DOHH2 (cell line): ENCODE measurements at regions not wholly inside any gene's neighbourhood (a gene's known extent, or its start where the extent isn't known, plus 50 kb on each side); places are given as distances from the start of the nearest gene placed in this dataset.

ENCODE experiments used
- H3F3A ChIP-seq: fragments of 200-600 bp; sonication (generic), shearing (Covaris generic); 2 replicates; pipeline ENCODE4 v1.6.0; 2016; ENCODE audit warnings: antibody characterized with exemption, mild to moderate bottlenecking; ENCODE audit not compliant: control insufficient read depth, insufficient read depth
- H3K27ac ChIP-seq: fragments of 200-600 bp; sonication (generic); 2 replicates; pipeline ENCODE4 v1.5.1; 2014; ENCODE audit warnings: low read depth, mild to moderate bottlenecking, low read length, moderate library complexity
- H3K27me3 ChIP-seq: fragments of 200-600 bp; sonication (generic); 2 replicates; pipeline ENCODE4 v1.6.1; 2014; ENCODE audit warnings: mild to moderate bottlenecking, low read length, mixed read lengths; ENCODE audit not compliant: control insufficient read depth
- H3K36me3 ChIP-seq: fragments of 200-600 bp; sonication (generic); 2 replicates; pipeline ENCODE4 v1.6.1; 2014; ENCODE audit warnings: mild to moderate bottlenecking, low read length, moderate library complexity, mixed read lengths; ENCODE audit not compliant: control insufficient read depth
- H3K4me1 ChIP-seq: fragments of 200-600 bp; sonication (generic); 2 replicates; pipeline ENCODE4 v1.6.1; 2014; ENCODE audit warnings: mild to moderate bottlenecking, low read length, mixed read lengths; ENCODE audit not compliant: control insufficient read depth
- H3K4me2 ChIP-seq: fragments of 200-600 bp; sonication (generic); 2 replicates; pipeline ENCODE4 v1.6.0; 2014; ENCODE audit warnings: mild to moderate bottlenecking, low read length, moderate library complexity
- H3K4me3 ChIP-seq: fragments of 200-600 bp; sonication (generic); 2 replicates; pipeline ENCODE4 v1.5.1; 2014; ENCODE audit warnings: mild to moderate bottlenecking, low read length, mixed read lengths
- H3K79me2 ChIP-seq: fragments of 200-600 bp; sonication (generic); 2 replicates; pipeline ENCODE4 v1.6.1; 2014; ENCODE audit warnings: mild to moderate bottlenecking, low read length, mixed read lengths; ENCODE audit not compliant: control insufficient read depth
- H3K9me2 ChIP-seq: fragments of 200-600 bp; sonication (generic); replicated peaks from 2 replicates; pipeline ENCODE4 v1.6.1; 2014; ENCODE audit warnings: mild to moderate bottlenecking, low read length, mixed read lengths; ENCODE audit not compliant: control insufficient read depth
- H3K9me3 ChIP-seq: fragments of 200-600 bp; sonication (generic); 2 replicates; pipeline ENCODE4 v1.6.1; 2014; ENCODE audit warnings: antibody characterized with exemption, low read length, mixed read lengths; ENCODE audit not compliant: control insufficient read depth, insufficient read depth
- H4K20me1 ChIP-seq: fragments of 200-600 bp; sonication (generic); 2 replicates; pipeline ENCODE4 v1.6.0; 2014; ENCODE audit warnings: low read depth, mild to moderate bottlenecking, antibody characterized with exemption, low read length, moderate library complexity; ENCODE audit not compliant: control insufficient read depth, insufficient read depth
- CTCF ChIP-seq: fragments of 200-600 bp; sonication (generic); IDR thresholded peaks from one replicate; pipeline ENCODE4 v1.5.1; 2014; ENCODE audit warnings: antibody characterized with exemption, mild to moderate bottlenecking, low read depth, low read length; ENCODE audit not compliant: poor library complexity, severe bottlenecking
- EZH2phosphoT487 ChIP-seq: fragments of 200-600 bp; sonication (generic); IDR thresholded peaks from 2 replicates; pipeline ENCODE4 v1.6.1; 2017; ENCODE audit warnings: borderline replicate concordance, mild to moderate bottlenecking, antibody characterized with exemption, low read length, moderate library complexity, mixed read lengths

GRCh38 chr17:51559778-51560177 lies 299.4 kb downstream of the UTP18 start:
- no peaks in the 10 kb centered on the region for H3F3A ChIP-seq
- H3K4me3 ChIP-seq: no peak overlapping the region
- no peaks in the 10 kb centered on the region for H3K4me1 ChIP-seq
- H3K36me3 ChIP-seq: no peaks in the 10 kb centered on the region
- no peaks in the 10 kb centered on the region for H3K9me2 ChIP-seq
- no peaks in the 10 kb centered on the region for H3K79me2 ChIP-seq
- H3K27ac ChIP-seq: no peak overlapping the region
- no peak overlapping the region for H3K4me2 ChIP-seq
- TF ChIP-seq CTCF (no peak), EZH2phosphoT487 (no peak)
- H3K27me3 ChIP-seq: peaks cover 3% of the 10 kb centered on the region; the same call in 1 of the 2 replicates
- H3K9me3 ChIP-seq: no peaks in the 10 kb centered on the region
- no peaks in the 10 kb centered on the region for H4K20me1 ChIP-seq

- H3K36me3 ChIP-seq: no peaks in the 10 kb centered on the region
- H3K27ac ChIP-seq: no peak overlapping the region
- peaks cover 6% of the 10 kb centered on the region; the same call in 1 of the 2 replicates for H3K27me3 ChIP-seq
- H3K9me2 ChIP-seq: no peaks in the 10 kb centered on the region
- no peaks in the 10 kb centered on the region for H3K4me1 ChIP-seq
- H3K4me3 ChIP-seq: no peak overlapping the region
- no peaks in the 10 kb centered on the region for H3K9me3 ChIP-seq
- TF ChIP-seq EZH2phosphoT487 (no peak), CTCF (no peak)
- no peaks in the 10 kb centered on the region for H3F3A ChIP-seq
- H3K79me2 ChIP-seq: no peaks in the 10 kb centered on the region
- no peaks in the 10 kb centered on the region for H4K20me1 ChIP-seq
- H3K4me2 ChIP-seq: no peak overlapping the region
Measured at GRCh38 chr17:51560398-51560797, 300.1 kb downstream of the UTP18 start.

- Histone ChIP-seq H3K79me2 (no peaks in the 10 kb centered on the region), H3K4me1 (no peaks in the 10 kb centered on the region), H3K9me2 (no peaks in the 10 kb centered on the region), H4K20me1 (no peaks in the 10 kb centered on the region), H3K4me3 (no peak overlapping the region), H3F3A (no peaks in the 10 kb centered on the region), H3K36me3 (no peaks in the 10 kb centered on the region), H3K9me3 (no peaks in the 10 kb centered on the region), H3K27ac (no peak overlapping the region), H3K27me3 (peaks cover 3% of the 10 kb centered on the region; the same call in 1 of the 2 replicates), H3K4me2 (no peak overlapping the region)
- TF ChIP-seq CTCF (no peak), EZH2phosphoT487 (no peak)
Measured at GRCh38 chr17:51563961-51564360, 303.6 kb downstream of the UTP18 start.

- no peaks in the 10 kb centered on the region for H3K36me3 ChIP-seq
- H3K4me3 ChIP-seq: no peak overlapping the region
- no peaks in the 10 kb centered on the region for H4K20me1 ChIP-seq
- H3K27ac ChIP-seq: no peak overlapping the region
- H3K27me3 ChIP-seq: no peaks in the 10 kb centered on the region
- H3K9me3 ChIP-seq: no peaks in the 10 kb centered on the region
- H3K4me2 ChIP-seq: no peak overlapping the region
- no peaks in the 10 kb centered on the region for H3K9me2 ChIP-seq
- H3F3A ChIP-seq: no peaks in the 10 kb centered on the region
- TF ChIP-seq CTCF: no peak
- no peak for TF ChIP-seq EZH2phosphoT487
- H3K79me2 ChIP-seq: no peaks in the 10 kb centered on the region
- no peaks in the 10 kb centered on the region for H3K4me1 ChIP-seq
Measured at GRCh38 chr17:51572115-51572514, 311.8 kb downstream of the UTP18 start.
